A673 (cell line): ENCODE measurements at regions not wholly inside any gene's neighbourhood (a gene's known extent, or its start where the extent isn't known, plus 50 kb on each side); places are given as distances from the start of the nearest gene placed in this dataset.

Source experiments
- BruUV-seq: library from RNA; stranded (reverse); fragments of 400-500 nt; replicated peaks from 2 replicates; lab custom pipeline; 2021; lab: Mats Ljungman, UMichigan
- CTCF ChIA-PET: fragments of 300-600 bp; sonication (Branson Sonifier 250); formaldehyde crosslinking; loops from one replicate; lab custom pipeline; 2022; ENCODE audit warnings: antibody characterized with exemption; lab: Charles Lee
- POLR2A ChIA-PET: fragments of 300-600 bp; sonication (Branson Sonifier 250); formaldehyde crosslinking; loops from one replicate; lab custom pipeline; 2022; ENCODE audit warnings: antibody characterized with exemption; ENCODE audit not compliant: low non-redundant PET; lab: Charles Lee
- DNase-seq: peaks from one replicate; pipeline ENCODE4 v3.0.0-alpha.2; 2015; ENCODE audit warnings: low spot score
- H3K27ac ChIP-seq: fragments of 200-600 bp; sonication (generic); 2 replicates; pipeline ENCODE4 v1.5.1; 2016; ENCODE audit warnings: mixed run types, low read depth, mild to moderate bottlenecking, mixed read lengths, antibody characterized with exemption, low read length; ENCODE audit not compliant: poor library complexity, severe bottlenecking
- H3K27me3 ChIP-seq: fragments of 200-600 bp; sonication (generic); replicated peaks from 2 replicates; pipeline ENCODE4 v1.6.1; 2017; ENCODE audit warnings: mixed run types, low read depth, mild to moderate bottlenecking, mixed read lengths, antibody characterized with exemption, low read length; ENCODE audit not compliant: insufficient read depth, poor library complexity
- H3K36me3 ChIP-seq: fragments of 200-600 bp; sonication (generic); 2 replicates; pipeline ENCODE4 v1.6.1; 2016; ENCODE audit warnings: mixed run types, mild to moderate bottlenecking, mixed read lengths, antibody characterized with exemption, low read length; ENCODE audit not compliant: insufficient read depth, poor library complexity, severe bottlenecking
- H3K4me1 ChIP-seq: fragments of 200-600 bp; sonication (generic); 2 replicates; pipeline ENCODE4 v1.6.1; 2017; ENCODE audit warnings: mixed run types, mild to moderate bottlenecking, mixed read lengths, antibody characterized with exemption, low read length; ENCODE audit not compliant: insufficient read depth, poor library complexity, severe bottlenecking
- H3K4me3 ChIP-seq: fragments of 200-600 bp; sonication (generic); 2 replicates; pipeline ENCODE4 v1.5.1; 2016; ENCODE audit warnings: low read depth, mixed run types, mild to moderate bottlenecking, mixed read lengths, low read length; ENCODE audit not compliant: poor library complexity, severe bottlenecking
- H3K9me3 ChIP-seq: fragments of 200-600 bp; sonication (generic); 2 replicates; pipeline ENCODE4 v1.6.1; 2016; ENCODE audit warnings: mixed run types, low read depth, mild to moderate bottlenecking, mixed read lengths, antibody characterized with exemption, low read length; ENCODE audit not compliant: poor library complexity, severe bottlenecking
- EZH2 ChIP-seq: fragments of 200-600 bp; sonication (generic); IDR thresholded peaks from 2 replicates; pipeline ENCODE4 v1.6.1; 2017; ENCODE audit warnings: borderline replicate concordance, low read depth, mild to moderate bottlenecking, mixed read lengths, antibody characterized with exemption, low read length; ENCODE audit not compliant: poor library complexity, severe bottlenecking
- intact Hi-C: fragments of 100-400 bp; cut with micrococcal nuclease; formaldehyde crosslinking; loops from one replicate; pipeline ENCODE4 v1.10.0; 2022; ENCODE audit not compliant: unreplicated experiment
- TF ChIP-seq, protein P1 (sequence below): fragments of 300-800, 200-600 bp; sonication (generic); conservative IDR thresholded peaks from 2 replicates; pipeline ENCODE4 v1.5.1; 2017; ENCODE audit warnings: low read depth, mild to moderate bottlenecking, antibody characterized with exemption, low read length, moderate library complexity, mixed read lengths

DNA sequence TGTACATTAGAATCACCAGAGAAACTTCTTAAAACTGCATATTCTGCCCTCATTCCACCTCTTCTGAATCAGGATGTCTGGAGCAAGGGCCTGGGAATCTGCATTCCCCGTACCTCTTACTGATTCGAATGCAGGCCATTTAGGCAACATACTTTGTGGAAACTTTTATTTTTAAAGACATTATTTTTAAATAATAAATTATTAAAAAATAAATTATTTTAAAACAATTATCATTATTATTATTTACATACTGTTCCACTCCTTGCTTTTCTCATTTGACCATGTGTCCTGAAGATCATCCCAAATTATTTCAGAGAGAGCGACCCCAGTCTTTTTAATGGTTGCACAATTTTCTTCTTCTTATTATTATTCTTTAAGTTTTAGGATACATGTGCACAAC is 336.6 kb upstream of the TBC1D5 start:
- no peak overlapping the region for H3K4me3 ChIP-seq
- BruUV-seq, result no TSS peak
- no peaks in the 10 kb centered on the region for H3K4me1 ChIP-seq
- H3K36me3 ChIP-seq, result no peaks in the 10 kb centered on the region
- intact Hi-C loops, result no loop called here
- no peaks in the 10 kb centered on the region for H3K9me3 ChIP-seq
- POLR2A ChIA-PET, result no interaction called here
- TF ChIP-seq, protein P1, sequence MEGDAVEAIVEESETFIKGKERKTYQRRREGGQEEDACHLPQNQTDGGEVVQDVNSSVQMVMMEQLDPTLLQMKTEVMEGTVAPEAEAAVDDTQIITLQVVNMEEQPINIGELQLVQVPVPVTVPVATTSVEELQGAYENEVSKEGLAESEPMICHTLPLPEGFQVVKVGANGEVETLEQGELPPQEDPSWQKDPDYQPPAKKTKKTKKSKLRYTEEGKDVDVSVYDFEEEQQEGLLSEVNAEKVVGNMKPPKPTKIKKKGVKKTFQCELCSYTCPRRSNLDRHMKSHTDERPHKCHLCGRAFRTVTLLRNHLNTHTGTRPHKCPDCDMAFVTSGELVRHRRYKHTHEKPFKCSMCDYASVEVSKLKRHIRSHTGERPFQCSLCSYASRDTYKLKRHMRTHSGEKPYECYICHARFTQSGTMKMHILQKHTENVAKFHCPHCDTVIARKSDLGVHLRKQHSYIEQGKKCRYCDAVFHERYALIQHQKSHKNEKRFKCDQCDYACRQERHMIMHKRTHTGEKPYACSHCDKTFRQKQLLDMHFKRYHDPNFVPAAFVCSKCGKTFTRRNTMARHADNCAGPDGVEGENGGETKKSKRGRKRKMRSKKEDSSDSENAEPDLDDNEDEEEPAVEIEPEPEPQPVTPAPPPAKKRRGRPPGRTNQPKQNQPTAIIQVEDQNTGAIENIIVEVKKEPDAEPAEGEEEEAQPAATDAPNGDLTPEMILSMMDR, result no peak
- no peak for TF ChIP-seq EZH2
- DNase-seq, result no peak
- H3K27me3 ChIP-seq, result no peaks in the 10 kb centered on the region
- H3K27ac ChIP-seq, result no peak overlapping the region
- CTCF ChIA-PET, result no interaction called here

DNA sequence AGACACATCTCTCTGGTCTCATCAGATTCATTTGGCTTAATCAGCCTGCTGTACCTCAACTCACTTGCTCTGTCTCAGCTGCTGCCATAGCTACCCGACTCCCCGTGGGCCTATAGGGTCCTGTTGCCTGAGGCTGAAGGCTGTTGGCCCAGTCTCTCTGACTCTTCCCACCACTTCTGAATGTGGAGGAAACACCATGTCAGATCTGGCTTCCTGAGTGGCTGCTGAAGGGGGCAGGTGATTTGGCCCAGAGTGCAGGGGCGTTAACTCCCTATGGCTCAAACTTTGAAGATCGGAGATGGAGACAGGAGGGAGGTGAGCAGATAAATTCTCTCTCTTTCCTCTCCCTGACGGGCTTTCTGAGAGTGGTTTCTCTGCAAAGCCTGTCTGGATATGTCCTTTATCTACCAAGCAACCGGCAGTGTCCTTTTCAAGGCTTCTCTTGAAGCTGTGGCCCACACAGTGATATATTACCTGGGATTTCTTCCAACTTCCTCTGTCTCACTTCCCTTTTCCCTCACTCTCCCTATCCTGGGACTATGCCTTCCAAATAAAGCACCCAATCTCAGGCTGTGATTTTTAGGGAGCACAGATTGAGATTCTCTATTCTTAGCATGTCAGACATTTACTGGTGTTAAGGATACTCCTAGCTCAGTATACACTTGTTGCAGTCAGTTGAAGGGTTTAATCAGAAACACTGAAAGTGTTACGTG is 334.9 kb upstream of the TBC1D5 start:
- Histone ChIP-seq H3K4me3 (no peak overlapping the region), H3K27me3 (no peaks in the 10 kb centered on the region), H3K36me3 (no peaks in the 10 kb centered on the region), H3K9me3 (no peaks in the 10 kb centered on the region), H3K4me1 (no peaks in the 10 kb centered on the region), H3K27ac (no peak overlapping the region)
- DNase-seq, result no peak
- no peak for TF ChIP-seq EZH2
- TF ChIP-seq, protein P1, result no peak
- BruUV-seq, result no TSS peak
- ChIA-PET CTCF (no interaction called here), POLR2A (no interaction called here)
- intact Hi-C loops, result no loop called here

DNA sequence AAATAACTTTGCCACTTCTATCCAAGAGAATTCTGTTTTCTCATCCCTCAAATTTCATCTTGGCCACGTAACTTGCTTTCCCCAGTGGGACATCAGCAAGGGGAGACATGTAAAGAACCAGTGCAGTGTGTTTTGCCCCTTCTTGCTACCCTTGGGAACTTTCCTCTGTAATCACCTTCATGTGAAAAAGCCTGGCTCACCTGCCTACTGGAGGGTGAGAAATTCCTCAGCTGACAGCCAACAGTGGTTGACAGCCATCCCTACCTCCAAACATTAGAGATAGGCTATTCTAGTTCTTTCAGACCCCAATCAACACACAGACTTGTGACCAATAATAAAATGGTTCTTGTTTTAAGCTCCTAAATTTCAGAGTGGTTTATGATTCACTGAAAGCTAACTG is 333.9 kb upstream of the TBC1D5 start:
- Histone ChIP-seq H3K9me3 (no peaks in the 10 kb centered on the region), H3K27me3 (no peaks in the 10 kb centered on the region), H3K4me1 (no peaks in the 10 kb centered on the region), H3K36me3 (no peaks in the 10 kb centered on the region), H3K27ac (no peak overlapping the region), H3K4me3 (no peak overlapping the region)
- intact Hi-C loops, result no loop called here
- DNase-seq, result no peak
- TF ChIP-seq, protein P1, result no peak
- no peak for TF ChIP-seq EZH2
- BruUV-seq, result no TSS peak
- CTCF ChIA-PET, result no interaction called here
- POLR2A ChIA-PET, result no interaction called here
